ENCODE measurements at regions not wholly inside any gene's neighbourhood (a gene's known extent, or its start where the extent isn't known, plus 50 kb on each side); places are given as distances from the start of the nearest gene placed in this dataset.

DNA sequence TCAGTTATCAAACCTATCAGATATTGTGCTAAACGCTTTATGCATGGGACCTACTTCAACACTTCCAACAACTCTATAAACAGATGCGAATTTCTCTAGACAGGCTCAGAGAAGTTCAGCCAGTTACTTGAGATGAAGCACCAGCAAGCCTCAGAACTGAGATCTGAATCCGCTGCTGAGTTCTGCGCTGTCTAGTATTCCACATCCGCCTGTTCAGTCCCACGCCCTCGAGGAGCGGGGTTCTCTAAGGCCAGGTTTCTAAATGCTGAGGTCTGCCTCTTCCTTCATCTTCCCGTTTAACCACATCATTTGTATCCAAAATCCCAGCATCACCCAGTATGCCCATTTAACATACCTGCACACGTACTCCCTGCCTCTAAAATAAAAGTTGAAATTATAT lies 297.8 kb upstream of the ZNF32 start:
- DNase-seq, result no peak

DNA sequence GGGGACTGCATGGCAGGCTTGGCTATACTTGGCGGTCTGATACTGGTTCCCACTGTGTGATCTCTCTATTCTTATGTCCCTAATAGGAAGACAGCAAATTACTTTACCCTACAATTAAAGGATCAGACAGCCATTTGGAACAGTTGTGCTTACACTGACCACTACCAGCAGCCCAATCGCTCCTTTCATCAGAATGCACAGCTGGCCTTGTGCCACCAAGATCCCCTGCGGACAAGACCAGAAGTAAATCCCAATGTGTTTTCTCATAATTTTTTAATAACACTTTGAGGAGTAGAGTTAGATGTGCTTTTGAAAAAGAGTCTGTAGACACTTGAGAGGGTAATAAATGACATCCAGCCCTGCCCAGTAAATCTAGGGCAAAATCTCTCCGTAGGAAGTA lies 297.2 kb upstream of the ZNF32 start:
- no peak for DNase-seq

DNA sequence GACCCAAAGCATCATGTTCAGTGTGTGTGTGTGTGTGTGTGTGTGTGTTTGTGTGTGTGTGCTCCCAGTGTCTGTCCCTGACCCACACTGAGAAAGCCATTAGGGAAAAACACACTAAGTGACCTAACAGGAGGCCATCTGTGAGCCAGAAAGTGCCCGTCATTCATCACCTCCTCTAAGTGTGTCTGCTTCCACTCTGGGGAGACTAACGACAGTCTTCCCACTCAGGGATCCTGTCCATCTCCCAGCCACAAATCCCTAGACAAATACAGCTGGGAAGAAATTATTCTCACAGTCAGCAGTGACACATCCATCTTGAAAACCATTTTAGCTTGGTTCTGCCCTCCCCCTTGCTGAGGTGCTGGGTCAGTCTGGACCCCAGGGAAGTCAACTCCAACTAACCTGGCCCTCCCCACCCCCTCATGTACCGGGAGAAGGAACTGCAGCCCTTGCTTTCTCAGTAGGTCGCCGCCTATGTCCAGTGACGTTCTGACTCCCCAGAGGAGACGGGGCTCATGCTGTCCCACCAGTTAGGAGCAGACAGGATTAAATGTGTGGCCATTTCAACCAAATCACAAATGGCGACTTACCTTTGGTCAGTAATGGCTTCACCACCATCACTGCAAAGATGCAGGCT lies 296.5 kb upstream of the ZNF32 start:
- no peak for DNase-seq

DNA sequence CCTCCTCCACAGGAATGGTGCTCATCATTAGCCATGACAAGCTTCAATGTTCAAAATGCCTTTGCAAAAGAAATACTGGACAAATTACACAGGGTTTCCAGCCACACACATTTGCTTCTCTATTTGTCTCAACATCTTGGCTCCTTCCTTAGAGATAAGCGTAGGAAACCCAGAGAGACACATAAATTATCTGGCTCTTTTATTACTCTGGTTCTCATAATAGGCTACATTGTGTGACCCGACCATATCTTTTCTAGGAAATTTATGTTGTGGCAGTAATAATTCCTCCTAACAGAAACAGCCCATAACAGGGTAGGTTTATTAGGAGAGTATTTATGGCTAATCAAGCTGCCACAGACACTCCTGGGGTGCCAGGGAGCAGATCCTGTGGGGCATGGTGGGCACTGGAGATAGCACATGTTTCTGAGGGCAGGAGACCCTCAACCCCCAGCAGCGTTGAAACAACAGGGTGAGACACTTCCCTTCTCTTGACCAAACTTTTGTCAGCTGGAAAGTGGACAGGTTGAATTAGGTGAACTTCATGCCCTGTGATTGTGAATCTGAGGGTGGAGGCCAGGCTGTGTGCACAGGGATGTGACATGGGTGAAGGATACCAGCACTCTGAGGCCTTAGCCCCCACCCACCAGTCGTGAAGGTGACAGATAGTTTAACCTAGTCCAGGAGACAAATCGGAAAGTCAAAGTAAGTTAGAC lies 295.9 kb upstream of the ZNF32 start:
- DNase-seq, result no peak

DNA sequence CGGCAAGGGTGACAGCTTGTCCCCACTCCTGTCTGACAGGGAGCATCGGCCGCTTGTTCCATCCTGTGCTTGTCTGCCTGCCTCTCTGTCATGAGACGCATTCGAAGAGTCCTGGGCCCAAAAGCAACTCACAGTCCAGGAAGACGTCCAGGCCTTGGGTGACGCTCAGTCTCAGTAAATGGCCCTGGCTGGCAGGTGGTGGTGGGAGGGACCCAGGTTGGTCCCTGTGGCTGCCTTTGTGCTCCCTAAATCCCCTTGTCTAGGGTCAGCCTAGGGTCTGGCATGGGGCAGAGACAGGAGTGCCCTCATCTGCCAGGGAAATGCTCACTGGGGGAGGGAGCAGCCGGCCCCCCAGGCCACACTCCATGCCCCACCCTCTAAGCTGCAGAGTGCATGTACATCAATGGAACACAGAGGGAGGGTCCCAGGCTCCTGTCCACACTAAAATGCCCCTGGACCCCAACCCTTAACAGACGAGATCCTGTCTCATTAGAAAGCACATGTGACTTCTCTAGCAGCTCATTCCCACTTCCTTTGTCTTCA lies 295.2 kb upstream of the ZNF32 start:
- DNase-seq, result no peak

DNA sequence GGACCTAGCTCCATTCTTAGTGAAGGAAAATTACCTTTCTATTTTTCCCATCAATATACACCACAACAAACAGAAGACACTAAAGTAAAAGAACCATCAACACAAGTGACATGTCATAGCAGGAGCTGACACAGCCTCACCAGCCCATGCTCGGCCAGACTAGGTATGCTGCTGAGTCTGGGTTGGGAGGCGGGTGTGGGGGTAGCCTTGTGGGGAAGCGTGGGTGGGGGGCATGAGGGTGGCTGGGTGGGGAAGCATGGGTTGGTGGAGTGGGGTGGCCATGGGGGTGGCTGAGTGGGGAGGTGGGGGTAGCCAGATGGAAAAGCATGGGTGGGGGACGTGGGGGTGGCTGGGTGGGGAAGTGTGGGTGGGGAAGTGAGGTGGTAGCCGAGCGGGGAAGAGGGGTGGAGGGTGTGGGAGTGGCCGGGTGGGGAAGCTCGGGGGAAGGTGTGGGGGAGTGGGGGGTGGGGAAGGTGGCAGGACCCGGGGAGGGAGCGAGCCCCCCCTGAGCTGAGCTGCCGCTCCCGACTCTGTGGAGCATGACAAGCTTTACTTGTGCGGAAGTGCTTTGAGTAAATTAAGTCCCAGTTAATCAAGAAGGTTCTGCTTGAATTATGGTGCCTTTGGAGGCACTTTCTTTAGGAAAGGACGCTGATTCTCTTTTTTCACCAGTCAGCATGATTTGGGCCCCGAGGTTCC lies 294.6 kb upstream of the ZNF32 start:
- DNase-seq, result no peak

DNA sequence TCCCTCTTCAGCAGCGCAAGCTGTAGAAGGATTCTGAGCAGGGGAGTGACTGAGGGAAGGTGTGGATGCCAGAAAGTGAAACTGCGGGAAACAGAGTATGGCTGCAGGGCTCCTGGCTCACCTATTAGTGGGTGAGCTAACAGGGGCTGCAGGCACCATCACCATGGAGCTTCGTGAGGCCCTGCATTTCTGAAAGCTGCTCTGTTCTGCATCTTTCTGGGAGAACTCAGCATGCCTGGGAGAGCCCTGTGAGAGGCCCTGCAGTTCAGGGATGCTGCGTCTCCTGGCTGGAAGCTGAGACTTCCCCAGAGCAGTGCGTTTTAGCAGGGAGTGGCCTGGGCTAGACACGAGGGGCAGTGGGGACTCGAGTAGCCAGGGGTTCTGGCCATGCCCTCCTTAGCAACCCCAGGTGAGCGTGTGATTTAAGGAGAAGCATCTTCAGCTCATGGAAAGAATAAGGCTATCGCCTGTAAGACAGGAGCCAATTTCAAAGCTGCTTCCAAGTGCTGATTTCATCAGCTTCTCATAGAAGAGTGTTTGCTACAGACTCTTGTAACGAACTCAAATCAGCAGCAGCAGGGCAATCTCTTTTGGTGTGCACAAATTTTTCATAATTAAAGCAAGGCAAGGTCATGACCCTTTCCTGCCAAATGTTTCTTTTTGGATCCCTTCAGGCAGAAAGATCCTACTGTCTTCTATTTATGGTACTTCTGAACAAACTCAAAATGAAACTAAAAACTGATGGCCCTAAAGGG lies 293.6 kb upstream of the ZNF32 start:
- DNase-seq, result no peak

DNA sequence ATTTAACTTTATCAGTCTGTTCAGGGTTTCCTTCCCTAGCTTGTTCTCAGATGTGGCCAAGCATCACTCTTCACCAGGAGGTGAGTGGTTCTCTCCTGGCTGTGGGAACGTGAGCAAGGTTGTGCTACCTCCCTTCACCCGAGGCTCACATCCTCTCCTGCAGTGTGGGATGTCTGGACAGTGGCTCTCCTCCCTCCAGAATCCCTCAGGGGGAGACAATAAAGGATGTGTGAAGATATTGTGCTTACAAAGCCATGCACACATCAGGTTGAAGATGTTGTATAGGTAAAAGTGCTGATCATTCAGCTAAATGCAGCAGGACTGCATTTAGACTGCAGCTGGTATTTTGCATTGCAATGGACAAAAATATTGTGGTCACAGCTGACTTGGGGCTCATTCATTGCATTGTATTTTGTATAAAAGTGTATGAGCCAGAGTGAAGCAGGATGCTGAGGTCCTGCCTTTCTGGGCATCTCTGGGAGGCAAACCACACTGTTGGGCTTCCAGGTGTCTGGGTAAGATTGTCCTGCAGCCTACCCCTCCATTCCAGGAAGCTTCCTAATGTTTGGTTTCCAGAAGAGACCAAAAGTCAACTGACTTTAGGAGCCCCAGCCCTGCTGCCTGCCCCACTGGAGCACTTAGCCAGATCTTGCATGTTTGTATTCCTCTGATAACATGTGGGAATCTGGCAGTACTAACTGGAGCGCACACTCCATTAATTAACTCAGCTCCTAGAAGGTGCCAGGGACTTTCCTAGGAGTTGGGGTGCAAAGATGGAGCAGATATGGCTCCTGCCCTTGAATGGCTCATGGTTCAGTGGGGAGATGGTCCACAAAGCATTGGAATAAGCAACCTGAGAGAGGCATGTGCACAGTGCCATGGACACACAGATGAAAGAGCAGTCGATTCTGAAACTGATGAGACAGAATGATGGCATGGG lies 292.5 kb upstream of the ZNF32 start:
- DNase-seq, result no peak

DNA sequence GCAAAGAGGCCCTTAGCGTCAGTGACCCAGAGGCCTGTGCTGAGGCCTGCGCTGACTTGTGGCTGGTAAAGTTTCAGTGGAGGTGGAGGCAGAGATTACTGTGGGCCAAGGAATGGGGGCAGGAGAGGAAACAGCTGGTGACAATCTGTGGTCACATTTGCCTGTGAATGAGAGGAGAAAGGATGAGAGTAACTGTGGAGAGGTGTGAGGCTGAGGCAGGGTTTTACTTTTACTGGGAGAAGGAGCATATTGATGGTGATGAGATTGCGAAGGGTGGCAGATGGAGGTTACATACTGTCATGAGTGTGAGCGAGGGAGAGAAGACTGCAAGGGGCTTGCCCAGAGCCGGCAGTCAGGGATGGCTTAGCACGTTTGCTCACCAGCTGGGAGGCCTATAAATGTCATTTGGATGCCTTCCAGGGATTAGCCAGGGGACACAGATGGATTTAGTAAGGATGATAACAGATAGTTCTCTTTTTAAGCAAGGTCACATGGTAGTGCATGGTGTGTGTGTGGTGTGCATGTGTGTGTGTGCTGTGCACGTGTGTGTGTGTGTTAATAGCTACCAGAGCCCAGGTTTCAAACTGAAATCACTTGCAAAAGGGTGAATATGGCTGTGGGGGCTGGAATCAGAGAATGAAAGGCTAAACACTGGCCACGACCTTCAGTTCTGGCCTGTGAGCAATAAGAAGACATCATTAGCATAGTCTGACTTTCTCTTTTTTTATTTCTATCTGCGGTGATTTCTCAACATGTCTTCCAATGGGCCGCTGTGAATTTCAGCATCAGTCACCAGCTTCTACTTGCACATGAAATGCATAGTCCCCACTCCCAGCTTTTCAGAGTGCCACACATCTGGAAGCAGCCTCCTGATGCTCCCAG lies 291.5 kb upstream of the ZNF32 start:
- DNase-seq, result peak; percentile 30 to 38

DNA sequence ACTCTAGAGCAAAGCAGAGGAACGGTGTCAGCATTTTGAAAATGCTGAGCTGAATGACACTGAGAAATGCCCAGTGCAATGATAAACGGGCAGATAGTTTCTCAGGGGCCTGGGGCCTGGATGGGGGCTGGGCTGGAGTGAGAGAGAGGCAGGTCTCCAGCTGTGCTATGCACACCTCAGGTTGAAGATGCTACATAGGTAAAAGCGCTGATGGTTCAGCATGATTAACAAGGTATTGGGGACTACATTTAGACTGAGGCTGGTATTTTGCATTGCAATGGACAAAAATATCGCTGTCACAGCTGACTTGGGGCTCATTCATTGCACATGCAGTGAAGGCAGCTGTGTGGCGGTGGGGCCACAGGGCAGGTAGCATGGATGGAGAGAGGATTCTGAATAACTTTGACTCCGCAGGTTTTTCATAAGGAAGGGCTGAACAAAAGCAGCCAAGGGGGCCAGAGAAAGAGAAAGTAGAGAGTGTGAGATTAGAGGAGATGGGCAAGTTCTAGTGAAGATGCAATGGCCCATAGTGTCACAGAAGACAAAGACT lies 290.8 kb upstream of the ZNF32 start:
- DNase-seq, result no peak

DNA sequence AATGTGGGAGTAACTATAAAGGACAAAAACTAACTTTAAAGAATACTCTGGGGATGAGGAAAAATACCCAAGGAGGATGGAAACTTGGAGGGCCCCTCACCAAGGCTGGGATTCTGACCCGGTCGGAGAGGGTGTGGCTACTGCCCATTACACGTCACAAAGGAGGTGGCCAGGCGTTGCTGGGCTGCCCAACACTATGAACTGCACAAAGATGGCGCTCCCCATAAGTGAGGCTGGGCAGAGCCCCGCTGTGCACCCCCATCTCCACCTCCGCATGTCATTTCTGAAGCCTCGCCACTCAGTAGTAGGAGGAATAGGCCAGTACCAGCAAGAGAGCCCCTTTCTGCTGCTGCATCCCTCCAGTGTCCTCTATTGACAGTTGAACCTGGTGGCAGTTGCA lies 290.1 kb upstream of the ZNF32 start:
- DNase-seq, result no peak

DNA sequence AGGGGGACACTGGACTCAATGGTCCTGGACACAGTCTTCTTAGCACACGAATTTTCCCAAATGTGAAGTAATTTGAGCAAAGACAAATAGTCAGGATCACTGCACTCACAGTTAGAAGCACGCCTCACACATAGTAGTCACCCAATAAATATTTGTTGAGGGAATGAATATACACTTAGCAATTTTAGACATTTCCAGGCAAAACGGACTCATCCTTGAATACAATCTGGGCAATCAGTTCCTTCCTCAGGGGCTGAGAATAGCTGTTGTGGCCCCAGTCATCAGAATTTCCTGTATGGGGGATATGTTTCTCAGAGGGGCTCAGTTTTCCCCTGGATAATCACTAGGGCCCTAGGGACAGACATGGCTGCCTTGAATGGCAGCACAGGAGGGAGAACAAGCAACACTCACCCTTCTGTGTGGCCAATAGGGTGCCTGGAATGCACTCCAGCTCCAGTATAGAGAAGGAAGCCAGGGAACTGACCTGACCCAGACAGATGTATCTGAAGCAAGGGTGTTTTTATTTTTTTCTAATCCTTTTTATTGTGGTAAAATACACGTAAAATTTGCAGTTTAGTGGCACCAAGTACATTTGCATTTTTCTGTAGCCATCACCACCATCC lies 282.7 kb upstream of the ZNF32 start:
- DNase-seq, result no peak

DNA sequence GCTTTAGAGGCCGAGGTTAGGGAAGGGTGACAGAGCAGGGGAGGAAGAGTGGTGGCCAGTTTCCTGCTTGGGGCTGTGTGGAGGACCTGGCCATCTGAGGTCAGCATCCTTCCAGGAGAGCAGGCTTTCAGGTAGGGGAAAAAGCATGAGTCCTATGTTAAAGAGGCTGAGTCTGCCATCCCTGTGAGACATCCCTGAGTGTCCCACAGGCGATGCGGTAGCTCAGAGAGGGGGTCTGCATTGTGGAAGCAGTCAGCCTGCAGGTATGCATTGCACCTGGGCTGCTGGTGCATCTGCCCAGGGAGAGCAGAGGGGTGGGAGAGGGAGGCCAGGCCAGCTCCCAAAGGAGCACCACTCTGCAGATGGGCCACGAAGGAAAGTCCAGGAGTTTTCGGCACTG lies 282.1 kb upstream of the ZNF32 start:
- DNase-seq, result no peak

DNA sequence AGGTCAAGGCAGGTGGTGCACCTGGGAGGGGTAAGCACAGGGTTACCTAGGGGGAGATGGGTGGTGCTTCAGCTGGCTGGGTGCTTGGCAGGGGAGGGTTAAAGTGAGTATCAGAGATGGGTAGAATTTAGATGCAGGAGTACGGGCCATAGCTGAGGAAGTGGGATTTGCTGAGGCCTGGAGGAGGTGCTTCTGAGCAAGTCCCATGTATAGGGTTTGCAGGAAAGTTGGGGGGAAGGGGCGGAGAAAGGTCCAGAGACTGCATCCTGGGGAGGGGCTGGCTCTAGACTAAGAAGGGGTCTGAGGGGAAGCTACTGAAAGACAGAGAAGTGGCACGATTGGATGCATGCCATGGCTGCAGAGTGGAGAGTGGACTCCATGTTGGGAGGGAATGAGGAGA lies 281.6 kb upstream of the ZNF32 start:
- no peak for DNase-seq

DNA sequence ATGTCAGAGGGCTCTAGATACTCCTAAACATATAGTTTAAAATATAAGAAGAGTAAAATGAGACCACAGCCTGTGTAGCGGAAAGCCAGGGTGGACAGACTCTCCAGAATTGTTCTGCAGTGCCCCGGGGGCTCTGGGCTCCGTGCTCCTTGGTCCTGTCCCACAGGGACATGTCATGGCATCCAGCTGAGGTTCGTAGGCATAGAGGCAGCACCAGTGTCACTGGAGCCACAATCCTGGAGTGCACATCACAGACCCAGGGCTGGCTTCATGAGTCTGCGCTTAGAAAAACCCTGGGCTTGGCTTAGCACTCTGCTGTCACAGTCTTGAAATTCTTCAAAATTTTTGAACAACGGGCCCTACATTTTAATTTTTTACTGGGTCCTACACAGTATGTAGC lies 280.4 kb upstream of the ZNF32 start:
- DNase-seq, result no peak

DNA sequence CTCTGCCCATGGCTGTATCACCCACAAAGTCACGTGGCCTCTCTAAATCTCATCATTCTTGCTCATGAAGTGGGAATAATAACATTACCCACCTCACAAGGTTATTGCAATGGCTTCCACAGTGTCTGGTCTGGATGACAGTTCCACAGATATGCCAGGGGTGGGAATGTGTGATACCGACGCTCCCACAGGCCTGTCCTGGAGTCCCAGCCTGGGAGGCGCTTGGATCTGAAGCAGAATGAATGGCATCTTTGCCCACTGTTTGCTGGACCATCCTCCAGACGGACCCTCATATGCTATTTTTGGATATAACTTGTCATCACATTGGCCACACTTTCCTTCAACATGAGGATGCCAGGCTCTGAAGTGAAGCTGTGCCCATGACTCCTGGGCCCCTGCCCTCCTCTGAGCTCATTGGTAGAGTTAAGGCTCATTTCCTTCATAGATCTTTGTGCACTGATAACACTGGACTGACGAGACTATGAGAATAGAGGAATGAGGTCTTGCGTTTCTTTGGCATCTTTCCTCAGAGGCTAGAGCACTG lies 279.8 kb upstream of the ZNF32 start:
- no peak for DNase-seq

DNA sequence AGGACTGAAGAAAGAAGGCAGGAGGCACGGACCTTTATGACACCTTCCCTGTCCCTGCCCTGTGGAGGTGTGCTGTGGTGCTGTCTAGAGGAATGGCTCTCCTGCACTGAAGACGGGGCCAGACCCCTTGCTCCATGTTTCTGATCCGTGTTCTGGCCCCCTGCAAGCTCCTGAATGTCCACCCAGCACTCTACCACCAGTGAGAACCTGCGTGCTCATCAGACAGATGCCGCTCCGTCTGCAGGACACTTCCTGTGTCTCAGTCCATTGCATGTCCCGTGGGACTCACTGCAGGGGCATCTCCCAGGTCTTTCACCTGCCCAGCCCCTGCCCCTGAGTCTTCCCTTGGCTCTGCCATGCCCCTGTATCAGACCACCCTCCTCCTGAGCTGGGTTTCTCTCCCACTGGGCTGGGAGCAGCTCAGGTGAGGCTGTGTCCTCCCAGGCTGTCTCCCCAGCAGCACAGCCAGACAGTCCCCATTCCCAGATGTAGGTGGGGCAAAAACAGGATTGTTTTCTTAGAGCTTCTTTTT lies 278.3 kb upstream of the ZNF32 start:
- no peak for DNase-seq

DNA sequence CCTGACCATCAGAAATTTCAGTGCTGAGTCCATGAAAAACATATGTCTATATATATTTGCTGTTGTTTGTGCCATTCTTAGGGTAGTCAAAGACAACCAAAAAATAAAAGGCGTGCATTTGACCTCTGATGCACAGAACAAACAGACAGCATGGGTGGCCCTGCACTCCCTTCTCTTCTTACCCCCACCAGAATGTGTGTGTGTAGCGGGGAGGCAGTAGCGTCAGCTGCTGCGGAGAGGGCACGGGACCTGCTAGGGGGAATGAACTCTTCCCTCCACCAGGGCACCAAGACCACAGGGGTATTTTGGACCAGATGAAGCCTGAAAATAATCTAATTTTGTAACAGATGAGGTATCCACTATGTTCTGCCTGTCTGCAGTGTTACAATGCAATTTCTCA lies 277.7 kb upstream of the ZNF32 start:
- DNase-seq, result no peak

DNA sequence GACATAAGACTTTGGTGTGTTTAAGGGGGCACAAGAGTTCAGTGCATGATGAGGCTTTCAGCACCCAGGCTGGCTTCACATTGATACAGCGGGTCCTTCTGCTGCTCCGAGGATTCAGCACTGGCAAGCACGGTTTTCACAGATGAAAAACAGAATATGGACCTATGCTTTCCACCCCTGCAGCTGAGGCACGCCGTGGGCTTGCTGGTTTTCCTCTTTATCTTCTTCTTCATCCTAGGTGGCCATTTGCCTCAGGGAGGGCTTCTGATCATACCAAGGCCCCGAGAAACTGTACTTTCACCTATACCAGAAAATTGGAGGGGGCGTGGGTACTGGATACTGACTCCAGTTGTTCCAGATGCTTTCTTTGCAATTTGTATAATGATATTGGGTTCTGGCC lies 277.1 kb upstream of the ZNF32 start:
- DNase-seq, result no peak

DNA sequence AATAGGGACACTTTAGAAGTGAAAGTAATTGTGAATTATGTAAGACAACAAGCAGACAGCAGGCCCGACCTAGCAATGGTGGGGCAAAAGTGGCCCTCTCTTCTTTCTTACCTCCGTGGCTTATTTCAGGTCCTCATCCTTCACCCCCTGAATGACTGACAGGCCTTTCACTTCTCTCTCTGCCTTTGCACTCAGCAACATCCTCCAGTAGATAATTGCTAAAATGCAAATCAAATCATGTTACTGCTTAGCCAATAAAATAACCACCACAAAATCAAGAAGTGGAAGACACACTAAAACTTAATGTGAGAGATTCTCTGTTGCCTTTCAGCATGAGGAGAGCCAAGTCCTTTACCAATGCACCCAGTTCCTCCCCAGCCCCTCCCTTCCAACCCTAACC lies 274.6 kb upstream of the ZNF32 start:
- no peak for DNase-seq

All from Kasumi-1 (cell line).